ENCODE measurements at regions not wholly inside any gene's neighbourhood (a gene's known extent, or its start where the extent isn't known, plus 50 kb on each side); places are given as distances from the start of the nearest gene placed in this dataset.

DNA sequence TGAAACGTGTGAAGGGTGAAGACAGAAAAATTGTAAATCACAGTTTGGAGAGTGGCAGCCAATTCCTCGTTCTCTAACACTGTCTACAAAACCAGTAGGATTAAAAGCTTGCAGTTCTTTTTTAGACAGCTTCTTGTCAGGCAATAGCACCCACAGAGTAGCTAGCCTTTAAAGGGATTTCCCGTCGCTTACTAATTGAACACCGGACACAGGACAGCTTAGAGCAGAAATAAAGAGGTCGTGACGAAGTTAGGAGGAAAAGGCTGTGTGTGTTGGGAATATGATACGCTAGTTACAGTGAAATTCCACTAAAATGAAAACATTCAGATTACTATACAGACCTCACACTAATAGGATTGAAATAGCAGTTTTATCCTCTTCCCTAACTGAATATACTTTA lies 149.1 kb upstream of the FLRT2 start:
- Histone ChIP-seq H3K9me3 (no peaks in the 10 kb centered on the region), H3K4me1 (no peaks in the 10 kb centered on the region), H3K36me3 (no peaks in the 10 kb centered on the region), H3K27ac (no peak overlapping the region), H3K4me3 (no peak overlapping the region), H3K27me3 (no peaks in the 10 kb centered on the region)
- TF ChIP-seq, protein P1, sequence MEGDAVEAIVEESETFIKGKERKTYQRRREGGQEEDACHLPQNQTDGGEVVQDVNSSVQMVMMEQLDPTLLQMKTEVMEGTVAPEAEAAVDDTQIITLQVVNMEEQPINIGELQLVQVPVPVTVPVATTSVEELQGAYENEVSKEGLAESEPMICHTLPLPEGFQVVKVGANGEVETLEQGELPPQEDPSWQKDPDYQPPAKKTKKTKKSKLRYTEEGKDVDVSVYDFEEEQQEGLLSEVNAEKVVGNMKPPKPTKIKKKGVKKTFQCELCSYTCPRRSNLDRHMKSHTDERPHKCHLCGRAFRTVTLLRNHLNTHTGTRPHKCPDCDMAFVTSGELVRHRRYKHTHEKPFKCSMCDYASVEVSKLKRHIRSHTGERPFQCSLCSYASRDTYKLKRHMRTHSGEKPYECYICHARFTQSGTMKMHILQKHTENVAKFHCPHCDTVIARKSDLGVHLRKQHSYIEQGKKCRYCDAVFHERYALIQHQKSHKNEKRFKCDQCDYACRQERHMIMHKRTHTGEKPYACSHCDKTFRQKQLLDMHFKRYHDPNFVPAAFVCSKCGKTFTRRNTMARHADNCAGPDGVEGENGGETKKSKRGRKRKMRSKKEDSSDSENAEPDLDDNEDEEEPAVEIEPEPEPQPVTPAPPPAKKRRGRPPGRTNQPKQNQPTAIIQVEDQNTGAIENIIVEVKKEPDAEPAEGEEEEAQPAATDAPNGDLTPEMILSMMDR (IDR thresholded peaks at IDR 0.05): no peak
- no peak for TF ChIP-seq POLR2A (IDR thresholded peaks at IDR 0.05)
- no peak for DNase-seq
- WGBS (ENCODE audit: insufficient coverage, low coverage, low lambda C conversion rate, missing lambda C conversion rate): 59% methylated on average over 8 of the region's 8 CpGs
- no peak for ATAC-seq
- intact Hi-C loops (cut with DNase I): no loop called here

DNA sequence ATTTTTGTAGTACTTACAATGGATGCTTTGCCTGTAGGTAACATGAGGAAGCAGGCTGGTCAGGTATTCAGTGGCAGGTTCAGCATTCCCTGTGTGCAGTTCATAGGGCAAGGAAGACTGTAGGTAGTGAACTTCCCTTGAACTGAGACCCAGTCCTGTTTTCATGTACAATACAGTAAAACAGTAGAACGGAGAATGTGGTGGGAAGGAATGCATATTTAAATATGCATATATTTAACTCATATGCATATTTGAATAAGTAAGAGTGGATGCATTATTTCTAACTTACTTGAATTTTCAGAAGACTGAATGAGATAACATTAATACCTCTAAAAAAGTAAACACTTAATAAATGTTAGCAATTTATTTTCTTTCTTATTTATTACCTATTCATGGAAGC lies 147.6 kb upstream of the FLRT2 start:
- intact Hi-C loops (cut with DNase I): no loop called here
- ATAC-seq: no peak
- H3K36me3 ChIP-seq: no peaks in the 10 kb centered on the region

DNA sequence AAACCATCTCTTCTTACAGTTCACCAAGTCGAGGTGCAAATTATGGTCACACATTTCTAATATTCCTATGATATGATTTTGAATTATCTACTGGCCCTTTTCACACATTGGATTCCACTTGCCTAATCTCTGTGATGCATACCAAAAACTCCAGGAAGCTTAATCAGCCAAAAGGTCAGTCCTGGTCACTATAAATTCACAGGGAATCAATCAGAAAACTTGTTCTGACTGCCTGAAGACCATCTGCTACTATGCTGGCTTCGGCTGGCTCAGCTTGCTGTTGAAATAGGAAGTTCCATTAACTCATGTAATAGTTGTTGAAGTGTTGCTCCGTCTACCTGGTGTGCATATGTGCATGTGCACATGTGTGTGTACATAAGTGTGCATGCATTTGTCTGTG lies 142.8 kb upstream of the FLRT2 start:
- TF ChIP-seq, protein P1 (IDR thresholded peaks at IDR 0.05): no peak
- no peak for TF ChIP-seq POLR2A (IDR thresholded peaks at IDR 0.05)
- 45% methylated on average over 3 of the region's 3 CpGs for WGBS (ENCODE audit: insufficient coverage, low coverage, low lambda C conversion rate, missing lambda C conversion rate)
- Histone ChIP-seq H3K36me3 (no peaks in the 10 kb centered on the region), H3K4me1 (no peaks in the 10 kb centered on the region), H3K27ac (no peak overlapping the region), H3K9me3 (no peaks in the 10 kb centered on the region), H3K27me3 (no peaks in the 10 kb centered on the region), H3K4me3 (no peak overlapping the region)
- DNase-seq (no peak), ATAC-seq (no peak)
- intact Hi-C loops (cut with DNase I): no loop called here

More for the DNA sequence above, 147.6 kb upstream of the FLRT2 start:
- 56% methylated on average over 1 of the region's 1 CpG for WGBS (ENCODE audit: insufficient coverage, low coverage, low lambda C conversion rate, missing lambda C conversion rate)
- Histone ChIP-seq H3K27me3 (no peaks in the 10 kb centered on the region), H3K27ac (no peak overlapping the region), H3K4me3 (no peak overlapping the region), H3K9me3 (no peaks in the 10 kb centered on the region), H3K4me1 (no peaks in the 10 kb centered on the region)
- no peak for DNase-seq
- TF ChIP-seq, protein P1 (IDR thresholded peaks at IDR 0.05): no peak
- TF ChIP-seq POLR2A (IDR thresholded peaks at IDR 0.05): no peak

DNA sequence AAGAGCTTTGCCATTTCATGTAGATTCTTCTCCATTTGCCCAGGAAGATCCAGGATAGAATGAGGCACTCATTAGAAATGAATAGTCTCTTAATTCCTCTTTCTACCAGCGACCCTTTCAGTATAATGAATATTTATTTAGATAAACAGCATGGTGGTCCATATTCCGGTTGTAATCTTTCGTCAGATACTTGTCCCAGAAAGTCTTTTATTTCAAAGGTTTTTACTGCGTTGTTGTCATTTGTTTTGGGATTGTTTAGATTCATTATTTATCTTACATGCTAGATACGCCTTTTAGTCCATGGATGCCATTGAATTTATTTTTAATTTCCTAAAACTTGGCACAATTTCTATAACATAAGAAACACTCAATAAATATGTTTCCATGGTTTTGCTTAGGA lies 139.7 kb upstream of the FLRT2 start:
- TF ChIP-seq POLR2A (IDR thresholded peaks at IDR 0.05): no peak
- TF ChIP-seq, protein P1 (IDR thresholded peaks at IDR 0.05): no peak
- Histone ChIP-seq H3K4me1 (no peaks in the 10 kb centered on the region), H3K27ac (no peak overlapping the region), H3K4me3 (no peak overlapping the region), H3K36me3 (no peaks in the 10 kb centered on the region), H3K27me3 (no peaks in the 10 kb centered on the region), H3K9me3 (no peaks in the 10 kb centered on the region)
- 67% methylated on average over 5 of the region's 5 CpGs for WGBS (ENCODE audit: insufficient coverage, low coverage, low lambda C conversion rate, missing lambda C conversion rate)
- DNase-seq (no peak), ATAC-seq (no peak)
- intact Hi-C loops (cut with DNase I): no loop called here

DNA sequence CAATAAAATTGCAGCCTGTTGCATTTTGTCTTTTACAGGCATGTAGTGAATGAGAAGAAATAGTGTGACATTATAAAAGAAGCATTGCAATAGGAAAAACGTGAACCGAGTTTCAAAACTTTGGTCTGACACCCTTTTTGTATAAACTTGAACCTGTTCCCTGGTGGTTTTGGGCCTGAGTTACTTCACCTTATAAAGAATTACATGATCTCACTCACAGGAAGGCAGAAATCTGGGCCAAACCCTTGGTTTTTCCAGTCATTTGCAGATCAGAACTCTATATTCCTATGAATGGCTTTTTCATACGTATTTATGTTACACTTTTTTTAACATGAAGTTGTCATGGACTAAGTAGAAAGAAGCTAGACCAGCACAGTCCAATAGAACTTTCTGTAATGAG lies 138.5 kb upstream of the FLRT2 start:
- Histone ChIP-seq H3K4me1 (no peaks in the 10 kb centered on the region), H3K27ac (no peak overlapping the region), H3K36me3 (no peaks in the 10 kb centered on the region), H3K27me3 (no peaks in the 10 kb centered on the region), H3K9me3 (no peaks in the 10 kb centered on the region), H3K4me3 (no peak overlapping the region)
- no peak for TF ChIP-seq POLR2A (IDR thresholded peaks at IDR 0.05)
- TF ChIP-seq, protein P1 (IDR thresholded peaks at IDR 0.05): no peak
- ATAC-seq (no peak), DNase-seq (no peak)
- 52% methylated on average over 3 of the region's 3 CpGs for WGBS (ENCODE audit: insufficient coverage, low coverage, low lambda C conversion rate, missing lambda C conversion rate)
- intact Hi-C loops (cut with DNase I): no loop called here
